NT2/D1 (cell line): ENCODE measurements at regions not wholly inside any gene's neighbourhood (a gene's known extent, or its start where the extent isn't known, plus 50 kb on each side); places are given as distances from the start of the nearest gene placed in this dataset.

Experiments
- SUZ12 ChIP-seq: IDR thresholded peaks from 2 replicates; pipeline ENCODE4 v1.6.1; 2011; ENCODE audit not compliant: insufficient read length, insufficient read depth; ENCODE audit errors: extremely low read depth
- YY1 ChIP-seq: IDR thresholded peaks from 2 replicates; pipeline ENCODE4 v1.6.1; 2011; ENCODE audit not compliant: insufficient read length, insufficient read depth
- ZNF274 ChIP-seq: IDR thresholded peaks from 2 replicates; pipeline ENCODE4 v1.6.1; 2011; ENCODE audit warnings: mild to moderate bottlenecking, low read depth, low read length

GRCh38 chr3:70564552-70564951 lies 252.1 kb upstream of the MDFIC2 start:
- TF ChIP-seq YY1 (no peak), ZNF274 (no peak), SUZ12 (no peak)
